ENCODE measurements at regions not wholly inside any gene's neighbourhood (a gene's known extent, or its start where the extent isn't known, plus 50 kb on each side); places are given as distances from the start of the nearest gene placed in this dataset.
A peak's percentile ranks its signal among the peaks of the same experiment; 100 is the strongest.

DNA sequence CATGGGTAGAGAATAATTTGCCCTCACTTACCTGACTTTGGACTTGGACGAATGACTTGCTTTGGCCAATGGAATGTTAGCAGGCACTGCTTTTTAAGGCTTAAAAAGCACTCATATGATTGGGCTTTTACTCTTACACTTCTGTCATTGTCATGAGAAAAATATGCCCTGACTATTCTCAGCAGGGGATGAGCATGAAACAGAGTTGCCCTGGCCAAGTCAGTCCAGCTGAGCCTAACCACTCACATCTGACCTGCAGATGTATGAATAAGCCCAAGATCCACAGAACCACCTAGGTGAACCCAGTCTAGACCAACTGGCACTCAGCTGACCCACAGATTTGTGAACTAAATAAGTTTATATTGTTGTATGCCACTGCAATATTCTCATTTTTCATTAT lies 573.5 kb downstream of the TNS3 start:
- Histone ChIP-seq H3K4me1 (no peaks in the 10 kb centered on the region), H3K9me3 (no peaks in the 10 kb centered on the region), H3K27me3 (no peaks in the 10 kb centered on the region), H3K36me3 (no peaks in the 10 kb centered on the region), H3K4me3 (ENCODE audit: low read depth, low read length) (no peak overlapping the region)
- TF ChIP-seq, protein P1, sequence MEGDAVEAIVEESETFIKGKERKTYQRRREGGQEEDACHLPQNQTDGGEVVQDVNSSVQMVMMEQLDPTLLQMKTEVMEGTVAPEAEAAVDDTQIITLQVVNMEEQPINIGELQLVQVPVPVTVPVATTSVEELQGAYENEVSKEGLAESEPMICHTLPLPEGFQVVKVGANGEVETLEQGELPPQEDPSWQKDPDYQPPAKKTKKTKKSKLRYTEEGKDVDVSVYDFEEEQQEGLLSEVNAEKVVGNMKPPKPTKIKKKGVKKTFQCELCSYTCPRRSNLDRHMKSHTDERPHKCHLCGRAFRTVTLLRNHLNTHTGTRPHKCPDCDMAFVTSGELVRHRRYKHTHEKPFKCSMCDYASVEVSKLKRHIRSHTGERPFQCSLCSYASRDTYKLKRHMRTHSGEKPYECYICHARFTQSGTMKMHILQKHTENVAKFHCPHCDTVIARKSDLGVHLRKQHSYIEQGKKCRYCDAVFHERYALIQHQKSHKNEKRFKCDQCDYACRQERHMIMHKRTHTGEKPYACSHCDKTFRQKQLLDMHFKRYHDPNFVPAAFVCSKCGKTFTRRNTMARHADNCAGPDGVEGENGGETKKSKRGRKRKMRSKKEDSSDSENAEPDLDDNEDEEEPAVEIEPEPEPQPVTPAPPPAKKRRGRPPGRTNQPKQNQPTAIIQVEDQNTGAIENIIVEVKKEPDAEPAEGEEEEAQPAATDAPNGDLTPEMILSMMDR (IDR thresholded peaks at IDR 0.05; ENCODE audit: low read depth, low read length), result no peak
- DNase-seq, result no peak

- no peaks in the 10 kb centered on the region for H3K36me3 ChIP-seq
- H3K4me1 ChIP-seq, result no peaks in the 10 kb centered on the region
- H3K4me3 ChIP-seq (ENCODE audit: low read depth, low read length), result no peak overlapping the region
- TF ChIP-seq, protein P1 (IDR thresholded peaks at IDR 0.05; ENCODE audit: low read depth, low read length), result no peak
- DNase-seq, result no peak
- no peaks in the 10 kb centered on the region for H3K9me3 ChIP-seq
- no peaks in the 10 kb centered on the region for H3K27me3 ChIP-seq
These were observed 574.4 kb downstream of the TNS3 start for GRCh38 chr7:47007471-47007870.

- H3K36me3 ChIP-seq, result no peaks in the 10 kb centered on the region; the same call in 1 of the 2 replicates
- H3K4me3 ChIP-seq (ENCODE audit: low read depth, low read length), result no peak overlapping the region
- peaks cover 6% of the 10 kb centered on the region; the same call in 1 of the 2 replicates for H3K4me1 ChIP-seq
- H3K9me3 ChIP-seq, result no peaks in the 10 kb centered on the region
- H3K27me3 ChIP-seq, result no peaks in the 10 kb centered on the region
- TF ChIP-seq, protein P1 (IDR thresholded peaks at IDR 0.05; ENCODE audit: low read depth, low read length), result no peak
- no peak for DNase-seq
These were observed 581.4 kb downstream of the TNS3 start for GRCh38 chr7:47000561-47000960.

- DNase-seq, result no peak
- no peaks in the 10 kb centered on the region for H3K27me3 ChIP-seq
- H3K4me1 ChIP-seq, result peaks cover 6% of the 10 kb centered on the region; the same call in 1 of the 2 replicates
- TF ChIP-seq, protein P1 (IDR thresholded peaks at IDR 0.05; ENCODE audit: low read depth, low read length), result no peak
- H3K9me3 ChIP-seq, result no peaks in the 10 kb centered on the region
- H3K36me3 ChIP-seq, result no peaks in the 10 kb centered on the region; the same call in 1 of the 2 replicates
- H3K4me3 ChIP-seq (ENCODE audit: low read depth, low read length), result no peak overlapping the region
These were observed 582.0 kb downstream of the TNS3 start for GRCh38 chr7:46999866-47000265.

DNA sequence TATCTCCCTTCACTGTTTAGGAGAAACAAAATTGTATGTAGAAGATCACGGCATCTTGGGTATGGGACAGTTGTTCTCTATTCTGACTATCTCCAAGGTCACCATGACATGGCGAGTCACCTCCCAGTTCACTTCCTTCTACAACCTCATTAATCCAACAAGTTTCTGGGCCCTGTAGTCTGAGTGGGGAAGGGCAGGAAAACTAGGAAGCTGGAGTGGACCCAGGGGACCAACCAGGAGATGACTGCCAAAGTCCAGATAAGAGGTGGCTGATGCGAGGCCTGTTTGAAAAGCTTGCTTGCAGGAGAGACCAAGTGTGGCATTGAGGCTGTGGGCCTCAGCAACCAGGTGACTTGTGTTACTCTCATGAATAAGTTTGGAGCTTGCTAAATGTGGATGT lies 584.9 kb downstream of the TNS3 start:
- no peak overlapping the region for H3K4me3 ChIP-seq (ENCODE audit: low read depth, low read length)
- H3K4me1 ChIP-seq, result peaks cover 6% of the 10 kb centered on the region; the same call in 1 of the 2 replicates
- peak; percentile 36 for DNase-seq
- H3K9me3 ChIP-seq, result no peaks in the 10 kb centered on the region
- no peaks in the 10 kb centered on the region; the same call in 1 of the 2 replicates for H3K36me3 ChIP-seq
- no peaks in the 10 kb centered on the region for H3K27me3 ChIP-seq
- TF ChIP-seq, protein P1 (IDR thresholded peaks at IDR 0.05; ENCODE audit: low read depth, low read length), result no peak

GRCh38 chr7:46993396-46993795 lies 588.5 kb downstream of the TNS3 start:
- no peaks in the 10 kb centered on the region; the same call in 1 of the 2 replicates for H3K27me3 ChIP-seq
- H3K4me1 ChIP-seq, result peaks cover 6% of the 10 kb centered on the region; the same call in 1 of the 2 replicates
- TF ChIP-seq, protein P1 (IDR thresholded peaks at IDR 0.05; ENCODE audit: low read depth, low read length), result no peak
- H3K36me3 ChIP-seq, result no peaks in the 10 kb centered on the region
- no peak for DNase-seq
- no peaks in the 10 kb centered on the region for H3K9me3 ChIP-seq
- no peak overlapping the region for H3K4me3 ChIP-seq (ENCODE audit: low read depth, low read length)

Data from BE2C (cell line).